Loucy (cell line): ENCODE measurements at regions not wholly inside any gene's neighbourhood (a gene's known extent, or its start where the extent isn't known, plus 50 kb on each side); places are given as distances from the start of the nearest gene placed in this dataset.

ENCODE experiments used
- H2AFZ ChIP-seq: fragments of 200-600 bp; sonication (generic); 2 replicates; pipeline ENCODE4 v1.6.0; 2016; ENCODE audit warnings: antibody characterized with exemption, mild to moderate bottlenecking, low read length, moderate library complexity
- H3F3A ChIP-seq: fragments of 200-600 bp; 2 replicates; pipeline ENCODE4 v1.6.0; 2016; ENCODE audit warnings: antibody characterized with exemption, low read depth, mild to moderate bottlenecking
- H3K27me3 ChIP-seq: fragments of 200-600 bp; sonication (generic); 2 replicates; pipeline ENCODE4 v1.6.1; 2014; ENCODE audit warnings: low read length, mild to moderate bottlenecking; ENCODE audit not compliant: insufficient read depth, poor library complexity, severe bottlenecking
- H3K36me3 ChIP-seq: fragments of 200-600 bp; sonication (generic); 2 replicates; pipeline ENCODE4 v1.6.1; 2016; ENCODE audit warnings: low read length; ENCODE audit not compliant: insufficient read depth
- H3K4me1 ChIP-seq: fragments of 200-600 bp; sonication (generic); 2 replicates; pipeline ENCODE4 v1.5.1; 2014; ENCODE audit warnings: low read length, mild to moderate bottlenecking; ENCODE audit not compliant: insufficient read depth, poor library complexity, severe bottlenecking
- H3K4me2 ChIP-seq: fragments of 200-600 bp; sonication (generic); 2 replicates; pipeline ENCODE4 v1.6.0; 2014; ENCODE audit warnings: antibody characterized with exemption, low read length, low read depth, mild to moderate bottlenecking; ENCODE audit not compliant: poor library complexity, severe bottlenecking
- H3K4me3 ChIP-seq: fragments of 200-600 bp; sonication (generic); 2 replicates; pipeline ENCODE4 v1.5.1; 2014; ENCODE audit warnings: low read length, mild to moderate bottlenecking, mixed read lengths; ENCODE audit not compliant: poor library complexity, severe bottlenecking
- H3K79me2 ChIP-seq: fragments of 200-600 bp; sonication (generic); 2 replicates; pipeline ENCODE4 v1.6.1; 2014; ENCODE audit warnings: low read length; ENCODE audit not compliant: insufficient read depth
- H3K9ac ChIP-seq: fragments of 200-600 bp; sonication (generic); 2 replicates; pipeline ENCODE4 v1.6.0; 2014; ENCODE audit warnings: mild to moderate bottlenecking, low read depth, low read length, moderate library complexity; ENCODE audit not compliant: poor library complexity, severe bottlenecking
- H3K9me2 ChIP-seq: fragments of 200-600 bp; sonication (generic); replicated peaks from 2 replicates; pipeline ENCODE4 v1.6.1; 2016; ENCODE audit warnings: low read depth, low read length, mixed read lengths
- H3K9me3 ChIP-seq: fragments of 200-600 bp; sonication (generic); 2 replicates; pipeline ENCODE4 v1.6.1; 2014; ENCODE audit warnings: mild to moderate bottlenecking, antibody characterized with exemption, low read length, low read depth; ENCODE audit not compliant: insufficient read depth
- H4K20me1 ChIP-seq: fragments of 200-600 bp; sonication (generic); 2 replicates; pipeline ENCODE4 v1.6.0; 2014; ENCODE audit warnings: antibody characterized with exemption, low read length, mild to moderate bottlenecking; ENCODE audit not compliant: insufficient read depth, poor library complexity, severe bottlenecking
- CTCF ChIP-seq: fragments of 200-600 bp; sonication (generic); conservative IDR thresholded peaks from 2 replicates; pipeline ENCODE4 v1.5.1; 2014; ENCODE audit warnings: mild to moderate bottlenecking, antibody characterized with exemption, low read length
- EZH2phosphoT487 ChIP-seq: fragments of 200-600 bp; IDR thresholded peaks from 2 replicates; pipeline ENCODE4 v1.6.1; 2018; ENCODE audit warnings: antibody characterized with exemption, mild to moderate bottlenecking, moderate library complexity, borderline replicate concordance

- Histone ChIP-seq H3K27me3 (no peaks in the 10 kb centered on the region), H3K79me2 (no peaks in the 10 kb centered on the region), H4K20me1 (no peaks in the 10 kb centered on the region), H3F3A (no peaks in the 10 kb centered on the region), H3K9me3 (no peaks in the 10 kb centered on the region), H3K36me3 (no peaks in the 10 kb centered on the region), H2AFZ (no peak overlapping the region), H3K9me2 (no peaks in the 10 kb centered on the region), H3K4me1 (no peaks in the 10 kb centered on the region), H3K4me3 (no peak overlapping the region), H3K9ac (no peak overlapping the region), H3K4me2 (no peak overlapping the region)
- no peak for TF ChIP-seq CTCF
- no peak for TF ChIP-seq EZH2phosphoT487
Observed at GRCh38 chr7:117971556-117972244, 98.5 kb upstream of the CTTNBP2 start.

GRCh38 chr7:117972606-117973005 is 99.4 kb upstream of the CTTNBP2 start:
- H3K4me2 ChIP-seq: no peak overlapping the region
- no peaks in the 10 kb centered on the region for H3K27me3 ChIP-seq
- H3K4me1 ChIP-seq: no peaks in the 10 kb centered on the region
- no peak overlapping the region for H3K4me3 ChIP-seq
- no peak overlapping the region for H3K9ac ChIP-seq
- H4K20me1 ChIP-seq: no peaks in the 10 kb centered on the region
- no peaks in the 10 kb centered on the region for H3F3A ChIP-seq
- no peak for TF ChIP-seq CTCF
- TF ChIP-seq EZH2phosphoT487: no peak
- no peaks in the 10 kb centered on the region for H3K79me2 ChIP-seq
- H2AFZ ChIP-seq: no peak overlapping the region
- no peaks in the 10 kb centered on the region for H3K9me3 ChIP-seq
- H3K36me3 ChIP-seq: no peaks in the 10 kb centered on the region
- no peaks in the 10 kb centered on the region for H3K9me2 ChIP-seq

DNA sequence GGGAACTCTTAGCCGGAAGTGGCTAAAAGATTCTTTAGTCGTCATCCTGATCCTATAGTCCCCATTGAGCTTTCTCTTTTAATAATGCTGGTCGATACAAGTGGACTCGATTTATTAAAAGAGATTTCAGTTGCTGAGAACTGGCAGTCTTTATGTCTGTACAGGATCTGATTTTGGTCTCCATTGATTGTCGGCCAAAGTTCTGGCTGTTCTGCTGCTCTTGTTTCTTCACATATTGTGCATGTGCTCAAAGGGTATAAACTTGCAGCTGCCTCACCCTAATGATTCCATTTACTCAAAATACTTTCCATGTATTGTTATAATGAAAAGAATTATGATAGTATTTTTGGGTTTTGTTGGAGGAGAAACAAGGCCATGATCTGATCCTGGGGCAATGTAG is 100.7 kb upstream of the CTTNBP2 start:
- H3F3A ChIP-seq: no peaks in the 10 kb centered on the region
- no peaks in the 10 kb centered on the region for H3K27me3 ChIP-seq
- no peaks in the 10 kb centered on the region for H3K4me1 ChIP-seq
- no peak overlapping the region for H2AFZ ChIP-seq
- no peak overlapping the region for H3K9ac ChIP-seq
- no peaks in the 10 kb centered on the region for H3K79me2 ChIP-seq
- H3K4me3 ChIP-seq: no peak overlapping the region
- no peaks in the 10 kb centered on the region for H3K9me3 ChIP-seq
- H3K4me2 ChIP-seq: no peak overlapping the region
- H4K20me1 ChIP-seq: no peaks in the 10 kb centered on the region
- TF ChIP-seq CTCF (no peak), EZH2phosphoT487 (no peak)
- no peaks in the 10 kb centered on the region for H3K36me3 ChIP-seq
- H3K9me2 ChIP-seq: no peaks in the 10 kb centered on the region
